BJ (cell line): ENCODE measurements at regions not wholly inside any gene's neighbourhood (a gene's known extent, or its start where the extent isn't known, plus 50 kb on each side); places are given as distances from the start of the nearest gene placed in this dataset.

ENCODE experiments used
- CTCF ChIA-PET: fragments of 350-600 bp; formaldehyde crosslinking; extraction: SDS; loops from one replicate; lab custom pipeline; 2021; ENCODE audit warnings: antibody characterized with exemption, inconsistent platforms; lab: Yijun Ruan, JAX
- POLR2A ChIA-PET: fragments of 300-600 bp; sonication (Branson Sonifier 250); formaldehyde crosslinking; extraction: SDS; loops from one replicate; lab custom pipeline; 2021; ENCODE audit warnings: antibody characterized with exemption; lab: Charles Lee
- DNase-seq: peaks from one replicate; pipeline ENCODE4 v3.0.0-alpha.2; 2011; ENCODE audit warnings: low read depth
- H3K27me3 ChIP-seq: 2 replicates; pipeline ENCODE4 v1.6.0; 2011; ENCODE audit warnings: low read length; ENCODE audit not compliant: control insufficient read depth, insufficient read depth
- H3K36me3 ChIP-seq: 2 replicates; pipeline ENCODE4 v1.5.1; 2011; ENCODE audit warnings: low read length; ENCODE audit not compliant: control insufficient read depth, insufficient read depth
- H3K4me3 ChIP-seq: 2 replicates; pipeline ENCODE4 v1.5.1; 2011; ENCODE audit warnings: low read depth, mild to moderate bottlenecking, control low read depth, low read length
- CTCF ChIP-seq: IDR thresholded peaks from 2 replicates; pipeline ENCODE4 v1.5.1; 2011; ENCODE audit warnings: low read depth, mild to moderate bottlenecking, control low read depth, inconsistent platforms, low read length, moderate library complexity; ENCODE audit not compliant: insufficient read depth

- Histone ChIP-seq H3K4me3 (no peak overlapping the region), H3K27me3 (no peaks in the 10 kb centered on the region), H3K36me3 (no peaks in the 10 kb centered on the region)
- TF ChIP-seq CTCF: no peak
- ChIA-PET POLR2A (no interaction called here), CTCF (no interaction called here)
- no peak for DNase-seq
Observed at GRCh38 chr6:88246654-88247053, 80.5 kb upstream of the CNR1 start.

GRCh38 chr6:88244721-88245120 is 78.6 kb upstream of the CNR1 start:
- Histone ChIP-seq H3K27me3 (no peaks in the 10 kb centered on the region), H3K36me3 (no peaks in the 10 kb centered on the region), H3K4me3 (no peak overlapping the region)
- POLR2A ChIA-PET: no interaction called here
- CTCF ChIA-PET: interaction anchor here (0.7 kb wide), 1 partner anchor 46 kb away, joined by 3 read pairs; no protein-coding TSS in a partner anchor
- no peak for TF ChIP-seq CTCF
- DNase-seq: no peak

- no peak for TF ChIP-seq CTCF
- ChIA-PET POLR2A (no interaction called here), CTCF (no interaction called here)
- no peaks in the 10 kb centered on the region for H3K36me3 ChIP-seq
- H3K27me3 ChIP-seq: no peaks in the 10 kb centered on the region
- H3K4me3 ChIP-seq: no peak overlapping the region
- no peak for DNase-seq
Observed at GRCh38 chr6:88238901-88239300, 72.8 kb upstream of the CNR1 start.

- H3K27me3 ChIP-seq: no peaks in the 10 kb centered on the region
- DNase-seq: no peak
- H3K36me3 ChIP-seq: no peaks in the 10 kb centered on the region
- ChIA-PET POLR2A (no interaction called here), CTCF (no interaction called here)
- TF ChIP-seq CTCF: peak; percentile 16; the same call in 1 of the 2 replicates
- no peak overlapping the region for H3K4me3 ChIP-seq
Observed at GRCh38 chr6:88238065-88238464, 71.9 kb upstream of the CNR1 start.

GRCh38 chr6:88236612-88237360 is 70.6 kb upstream of the CNR1 start:
- Histone ChIP-seq H3K4me3 (no peak overlapping the region), H3K27me3 (no peaks in the 10 kb centered on the region), H3K36me3 (no peaks in the 10 kb centered on the region)
- ChIA-PET CTCF (no interaction called here), POLR2A (no interaction called here)
- no peak for DNase-seq
- TF ChIP-seq CTCF: no peak
